Fibroblast of skin of abdomen (primary cell): ENCODE measurements at regions not wholly inside any gene's neighbourhood (a gene's known extent, or its start where the extent isn't known, plus 50 kb on each side); places are given as distances from the start of the nearest gene placed in this dataset.

Experiments
- DNase-seq: peaks from one replicate; pipeline ENCODE4 v3.0.0-alpha.2; 2013

GRCh38 chr12:65630555-65630954 lies 193.7 kb upstream of the HMGA2 start:
- no peak for DNase-seq

GRCh38 chr12:65631621-65632111 lies 192.6 kb upstream of the HMGA2 start:
- DNase-seq = peak; percentile 98

DNA sequence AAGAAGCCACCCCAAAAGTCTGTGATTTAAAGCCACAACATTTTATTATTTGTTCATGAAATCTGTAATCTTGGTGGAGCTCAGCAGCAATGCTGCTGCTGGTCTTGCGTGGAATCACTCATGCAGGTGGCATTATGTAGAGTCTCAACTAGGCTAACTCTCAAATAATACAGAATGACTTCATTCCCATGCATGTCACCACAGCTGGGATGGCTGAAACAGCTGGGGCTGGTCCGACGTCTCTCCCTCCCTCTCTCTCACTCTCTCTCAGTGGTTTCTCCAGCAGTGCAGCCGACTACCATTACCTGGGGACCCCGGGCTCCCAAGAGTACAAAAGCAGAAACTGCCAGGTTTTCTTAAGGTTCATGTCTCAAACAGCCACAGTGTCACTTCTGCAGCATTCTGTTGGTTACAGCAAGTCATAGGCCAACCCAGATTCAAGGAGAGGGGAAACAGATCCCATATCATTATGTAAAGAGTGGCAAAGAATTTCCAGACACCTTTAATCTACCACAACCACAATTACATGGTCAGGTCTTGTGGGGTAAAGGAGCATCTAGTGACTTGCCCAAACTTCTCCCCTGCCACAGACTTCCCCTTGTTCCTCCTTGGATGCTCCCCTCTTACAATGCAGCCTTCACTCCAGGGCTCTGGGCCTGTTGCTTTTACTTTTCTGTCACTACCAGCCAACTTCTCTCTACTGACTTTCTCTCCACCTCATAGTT lies 192.0 kb upstream of the HMGA2 start:
- DNase-seq = peak; percentile 36

DNA sequence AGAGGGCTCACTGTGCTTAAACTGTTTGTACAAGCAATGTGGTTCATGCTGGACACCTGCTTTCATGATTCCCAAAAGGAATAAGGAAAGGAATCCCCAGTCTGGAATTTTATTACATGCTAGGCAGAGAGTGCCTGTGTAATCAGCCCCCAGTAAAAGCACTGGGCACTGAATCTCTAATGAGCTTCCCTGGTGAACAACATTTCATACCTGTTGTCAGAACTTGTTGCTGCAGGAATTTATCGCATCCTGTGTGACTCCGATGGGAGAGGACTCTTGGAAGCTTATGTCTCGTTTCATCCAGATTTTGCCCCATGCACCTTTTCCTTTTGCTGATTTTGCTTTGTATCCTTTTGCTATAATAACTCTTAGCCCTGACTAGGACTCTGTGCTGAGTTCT lies 190.2 kb upstream of the HMGA2 start:
- no peak for DNase-seq

- DNase-seq = peak; percentile 52
Measured at GRCh38 chr12:65634626-65635331, 189.5 kb upstream of the HMGA2 start.

- no peak for DNase-seq
Measured at GRCh38 chr12:65636436-65636835, 187.8 kb upstream of the HMGA2 start.

DNA sequence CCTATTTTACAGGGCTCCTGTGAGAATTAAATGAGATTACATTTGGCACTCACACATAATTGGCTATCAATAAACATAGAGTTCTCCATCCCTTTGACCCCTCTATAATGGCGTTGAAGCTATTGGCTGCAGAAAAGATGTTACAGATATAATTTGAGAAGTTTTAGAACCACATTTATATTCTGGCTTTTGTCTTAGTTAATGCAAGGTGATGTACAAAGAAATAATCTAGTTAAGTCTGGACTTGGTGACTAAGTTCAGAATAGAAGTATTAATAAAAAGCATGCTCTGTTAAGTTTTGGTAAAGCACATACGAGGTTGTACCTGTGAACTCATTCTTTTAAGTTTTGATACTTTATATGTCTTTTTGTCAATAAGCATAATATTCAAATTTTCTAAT lies 187.1 kb upstream of the HMGA2 start:
- no peak for DNase-seq

- DNase-seq = no peak
Measured at GRCh38 chr12:65637774-65638173, 186.5 kb upstream of the HMGA2 start.

- no peak for DNase-seq
Measured at GRCh38 chr12:65638324-65638723, 186.0 kb upstream of the HMGA2 start.

GRCh38 chr12:65640489-65640901 lies 183.8 kb upstream of the HMGA2 start:
- DNase-seq = peak; percentile 58

DNA sequence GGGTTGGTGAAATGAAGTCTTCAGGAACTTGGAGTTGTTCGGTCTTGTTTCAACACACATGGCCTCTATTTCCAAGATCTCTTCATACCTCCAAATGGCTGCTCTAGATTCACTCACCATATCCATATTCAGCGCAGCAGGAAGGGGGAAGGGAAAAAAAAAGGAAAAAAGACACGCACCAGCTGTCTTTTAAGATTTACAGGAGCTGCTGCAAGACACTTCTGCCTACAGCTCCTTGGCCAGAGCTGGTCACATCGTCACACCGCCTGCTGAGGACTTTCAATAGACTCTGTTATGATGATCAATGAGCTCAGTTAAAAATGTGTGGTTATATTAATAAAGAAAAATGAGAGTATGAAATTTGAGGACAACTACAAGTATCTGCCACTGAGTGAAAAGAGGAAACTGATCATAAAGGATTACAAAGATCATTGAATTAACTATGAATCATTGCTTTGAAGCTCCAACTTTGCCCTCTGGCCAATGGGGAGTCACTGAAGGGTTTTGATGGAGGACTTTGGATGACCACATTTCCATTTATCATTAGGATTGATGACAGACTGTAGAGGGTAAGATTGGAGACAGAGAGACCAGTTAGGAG lies 182.1 kb upstream of the HMGA2 start:
- DNase-seq = no peak

DNA sequence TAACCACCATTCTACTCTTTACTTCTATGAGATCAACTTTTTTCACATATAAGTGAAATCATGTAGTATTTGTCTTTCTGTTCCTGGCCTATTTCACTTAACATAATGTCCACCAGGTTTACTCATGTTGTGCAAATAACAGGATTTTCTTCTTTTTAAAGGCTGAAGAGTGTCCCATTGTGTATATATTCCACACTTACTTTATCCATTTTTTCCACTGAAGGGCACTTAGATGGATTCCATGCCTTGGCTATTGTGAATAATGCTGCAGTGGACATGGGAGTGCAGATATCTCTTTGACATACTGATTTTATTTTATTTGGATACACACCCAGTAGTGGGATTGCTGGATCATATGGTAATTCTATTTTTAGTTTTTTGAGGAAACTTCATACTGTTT lies 181.1 kb upstream of the HMGA2 start:
- no peak for DNase-seq

- DNase-seq = no peak
Measured at GRCh38 chr12:65643595-65644386, 180.5 kb upstream of the HMGA2 start.

GRCh38 chr12:65646127-65646643 lies 178.1 kb upstream of the HMGA2 start:
- no peak for DNase-seq

- DNase-seq = no peak
Measured at GRCh38 chr12:65647074-65647473, 177.2 kb upstream of the HMGA2 start.

- no peak for DNase-seq
Measured at GRCh38 chr12:65648461-65648860, 175.8 kb upstream of the HMGA2 start.

DNA sequence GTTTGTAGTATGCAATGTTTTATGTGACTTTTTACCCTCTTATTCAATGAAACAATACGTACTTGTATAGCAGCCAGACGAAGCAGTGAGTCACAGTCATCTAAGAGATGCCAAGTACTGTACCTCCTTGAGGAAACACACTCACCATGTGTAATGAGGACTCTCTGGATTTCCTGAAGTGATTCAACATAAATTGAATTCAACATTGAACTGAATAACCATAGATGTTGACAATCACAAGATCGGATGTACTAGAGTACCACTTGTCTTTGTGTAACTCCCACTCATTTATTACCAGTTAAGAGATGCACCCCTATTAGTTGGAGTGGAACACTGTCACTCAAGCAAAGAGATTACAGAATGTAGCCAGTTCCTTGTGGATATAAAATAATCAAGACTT lies 175.2 kb upstream of the HMGA2 start:
- DNase-seq = peak; percentile 98

GRCh38 chr12:65651060-65651459 lies 173.2 kb upstream of the HMGA2 start:
- no peak for DNase-seq

GRCh38 chr12:65653321-65653720 lies 171.0 kb upstream of the HMGA2 start:
- DNase-seq = no peak

GRCh38 chr12:65653946-65654629 lies 170.2 kb upstream of the HMGA2 start:
- no peak for DNase-seq

GRCh38 chr12:65655074-65655493 lies 169.2 kb upstream of the HMGA2 start:
- no peak for DNase-seq
